ENCODE measurements at regions not wholly inside any gene's neighbourhood (a gene's known extent, or its start where the extent isn't known, plus 50 kb on each side); places are given as distances from the start of the nearest gene placed in this dataset.

DNA sequence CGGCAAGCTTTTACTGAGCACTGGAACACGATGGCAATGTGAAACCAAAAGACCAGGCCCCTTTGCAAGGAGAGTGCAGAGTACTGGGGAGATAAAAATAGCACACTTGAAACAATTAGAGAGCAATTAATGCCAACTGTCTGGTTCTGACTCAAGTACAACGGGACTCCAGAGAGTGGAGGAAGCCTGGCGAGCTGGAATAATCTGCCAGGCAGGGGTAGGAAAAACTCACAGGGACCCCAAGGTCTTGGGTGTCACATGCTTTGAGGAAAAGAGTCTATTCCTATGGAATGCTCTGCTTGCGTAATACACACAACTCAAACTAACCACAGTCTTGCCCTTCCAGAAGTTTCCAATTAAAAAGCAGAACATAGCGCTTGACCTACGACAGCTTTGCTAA, 113.0 kb upstream of the CLMP start:
- no peak for DNase-seq (ENCODE audit: extremely low read depth in 1 of 11, low read depth in 9 of 11, low spot score in 4 of 11)

- no peak for DNase-seq (ENCODE audit: extremely low read depth in 1 of 11, low read depth in 9 of 11, low spot score in 4 of 11)
Measured at GRCh38 chr11:123307276-123307675, 112.2 kb upstream of the CLMP start.

GRCh38 chr11:123306531-123306930, 111.5 kb upstream of the CLMP start:
- DNase-seq (ENCODE audit: extremely low read depth in 1 of 11, low read depth in 9 of 11, low spot score in 4 of 11), result no peak

- no peak for DNase-seq (ENCODE audit: extremely low read depth in 1 of 11, low read depth in 9 of 11, low spot score in 4 of 11)
Measured at GRCh38 chr11:123305601-123306375, 110.7 kb upstream of the CLMP start.

DNA sequence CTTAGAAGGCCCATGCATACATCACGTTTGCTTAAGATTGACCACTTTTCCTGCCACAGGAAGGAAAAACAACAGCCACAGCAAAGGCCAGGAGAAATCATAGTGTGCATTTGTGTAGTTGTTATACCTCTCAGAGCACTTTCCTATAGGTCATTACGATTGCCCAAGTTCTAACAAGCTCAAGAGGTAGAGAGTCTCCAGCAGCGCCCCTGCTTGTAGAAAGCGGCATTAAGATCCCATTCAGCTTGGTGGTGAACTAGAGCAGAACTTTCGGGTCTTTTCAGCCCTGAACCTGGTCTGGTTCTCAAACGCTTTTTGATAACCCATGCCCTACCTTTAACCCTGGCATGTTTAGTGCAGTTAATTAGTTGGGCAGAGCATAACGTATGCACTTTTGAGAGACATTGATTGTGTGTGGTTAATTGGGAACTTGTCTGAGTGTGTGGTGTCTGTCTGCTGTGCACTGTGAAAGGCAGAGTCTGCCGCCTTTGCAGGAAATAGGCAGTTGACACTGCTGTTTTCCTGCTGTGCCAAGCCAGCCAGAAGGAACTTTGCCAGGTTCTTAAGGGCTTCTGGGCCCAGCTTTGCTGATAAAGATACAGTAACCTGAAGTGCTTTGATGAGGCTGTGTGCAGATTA, 109.9 kb upstream of the CLMP start:
- DNase-seq (ENCODE audit: extremely low read depth in 1 of 11, low read depth in 9 of 11, low spot score in 4 of 11), result no peak

DNA sequence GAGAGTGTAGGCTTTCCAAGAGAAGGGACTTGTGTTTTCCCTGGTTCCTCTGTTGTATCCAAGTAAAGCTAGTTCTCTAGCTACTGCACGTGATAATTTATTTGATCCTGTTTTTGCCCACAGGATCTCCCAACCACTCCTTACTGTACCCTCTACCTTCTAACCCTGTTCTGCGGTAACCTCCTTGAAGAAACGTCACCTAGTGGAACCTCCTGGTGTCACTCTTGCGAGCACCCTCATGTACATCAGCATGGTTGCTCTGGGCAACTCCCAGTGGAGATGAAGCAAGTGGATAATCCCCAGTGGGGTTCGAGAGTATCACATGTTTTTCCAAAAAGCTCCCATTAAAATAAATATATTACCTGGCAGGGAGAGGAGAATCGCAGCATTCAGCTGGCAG, 108.9 kb upstream of the CLMP start:
- no peak for DNase-seq (ENCODE audit: extremely low read depth in 1 of 11, low read depth in 9 of 11, low spot score in 4 of 11)

GRCh38 chr11:123302751-123303195, 107.7 kb upstream of the CLMP start:
- DNase-seq (ENCODE audit: extremely low read depth in 1 of 11, low read depth in 9 of 11, low spot score in 4 of 11), result no peak

- peak; percentile 46 to 74 (median 65) for DNase-seq (ENCODE audit: extremely low read depth in 1 of 11, low read depth in 9 of 11, low spot score in 4 of 11)
Measured at GRCh38 chr11:123301696-123302400, 106.8 kb upstream of the CLMP start.

DNA sequence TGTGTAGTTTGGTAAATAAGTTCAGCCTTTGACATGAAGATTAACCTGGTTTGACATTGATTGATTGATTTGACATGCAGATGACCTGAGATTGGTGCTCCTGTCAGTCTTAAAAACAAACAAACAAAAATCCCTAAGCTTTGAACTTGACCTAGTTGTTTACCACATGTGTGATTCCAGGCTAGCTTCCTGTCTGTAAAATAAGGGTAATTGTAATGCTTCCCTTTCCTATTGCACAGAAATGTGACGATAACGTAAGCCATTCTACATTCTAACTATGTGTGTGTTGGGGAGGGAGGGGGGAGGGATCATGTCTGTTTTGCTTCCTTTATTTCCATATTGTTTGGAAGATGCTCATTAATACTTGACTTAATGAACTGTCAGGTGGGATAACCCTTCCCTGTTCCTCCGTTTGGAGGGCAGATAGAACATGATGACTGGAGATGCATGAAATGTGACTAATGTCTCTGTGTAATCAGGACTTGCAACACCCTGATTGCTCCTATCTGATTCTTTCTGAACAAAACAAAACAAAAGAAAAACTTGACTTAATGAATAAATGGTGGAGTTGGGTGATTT, 106.1 kb upstream of the CLMP start:
- DNase-seq (ENCODE audit: extremely low read depth in 1 of 11, low read depth in 9 of 11, low spot score in 4 of 11), result peak in 6 of 11 donors; percentile 20 to 46 (median 28)

GRCh38 chr11:123299721-123300120, 104.7 kb upstream of the CLMP start:
- DNase-seq (ENCODE audit: extremely low read depth in 1 of 11, low read depth in 9 of 11, low spot score in 4 of 11), result no peak

GRCh38 chr11:123298488-123299447, 103.7 kb upstream of the CLMP start:
- DNase-seq (ENCODE audit: extremely low read depth in 1 of 11, low read depth in 9 of 11, low spot score in 4 of 11), result no peak

DNA sequence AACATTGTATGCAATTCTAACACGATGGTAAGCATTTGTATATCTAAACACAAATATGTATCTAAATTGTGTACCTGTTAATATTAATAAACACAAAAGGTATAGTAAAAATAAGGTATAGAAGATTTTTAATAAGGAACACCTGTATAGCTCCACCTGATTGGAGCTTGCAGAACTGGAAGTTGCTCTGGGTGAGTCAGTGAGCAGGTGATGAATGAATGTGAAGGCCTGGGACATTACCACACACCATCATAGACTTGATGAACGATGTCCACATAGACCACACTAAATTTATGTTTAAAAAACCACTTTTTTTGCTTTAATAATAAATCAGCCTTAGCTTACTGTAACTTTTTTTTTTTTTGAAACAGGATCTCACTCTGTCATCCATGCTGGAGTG, 97.6 kb upstream of the CLMP start:
- DNase-seq (ENCODE audit: extremely low read depth in 1 of 11, low read depth in 9 of 11, low spot score in 4 of 11), result no peak

DNA sequence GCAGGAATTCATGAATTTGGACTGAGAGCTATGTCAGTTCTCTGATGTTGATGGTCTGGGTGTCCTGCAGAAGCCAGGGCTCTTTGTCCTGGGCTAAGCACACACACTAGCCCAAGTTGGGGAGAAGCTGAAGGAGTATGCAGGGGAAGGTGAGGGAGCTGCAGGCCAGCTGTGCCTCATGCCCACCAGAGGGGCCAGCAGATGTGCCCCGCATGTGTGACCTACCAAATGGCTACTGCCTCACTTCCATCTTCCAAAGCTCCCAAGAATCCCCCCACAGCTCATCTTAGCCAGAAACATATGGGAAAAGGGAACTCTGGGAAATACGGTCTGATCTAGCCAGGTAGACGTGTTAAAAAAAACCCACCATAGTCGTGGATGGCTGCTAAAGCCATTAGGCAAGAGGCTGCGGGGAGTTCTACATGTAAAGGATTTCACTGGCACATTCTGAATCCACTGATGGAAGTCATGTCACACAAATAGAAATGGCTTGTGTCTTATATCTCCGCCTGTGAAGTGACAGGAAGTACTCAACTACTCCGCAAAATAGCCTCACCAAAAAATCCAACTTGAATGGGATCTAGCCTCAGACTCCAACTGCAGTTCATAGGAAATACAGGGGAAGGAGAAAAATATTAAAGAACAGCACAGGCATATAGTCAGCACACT, 96.3 kb upstream of the CLMP start:
- no peak for DNase-seq (ENCODE audit: extremely low read depth in 1 of 11, low read depth in 9 of 11, low spot score in 4 of 11)

- no peak for DNase-seq (ENCODE audit: extremely low read depth in 1 of 11, low read depth in 9 of 11, low spot score in 4 of 11)
Measured at GRCh38 chr11:123286761-123287160, 91.7 kb upstream of the CLMP start.

DNA sequence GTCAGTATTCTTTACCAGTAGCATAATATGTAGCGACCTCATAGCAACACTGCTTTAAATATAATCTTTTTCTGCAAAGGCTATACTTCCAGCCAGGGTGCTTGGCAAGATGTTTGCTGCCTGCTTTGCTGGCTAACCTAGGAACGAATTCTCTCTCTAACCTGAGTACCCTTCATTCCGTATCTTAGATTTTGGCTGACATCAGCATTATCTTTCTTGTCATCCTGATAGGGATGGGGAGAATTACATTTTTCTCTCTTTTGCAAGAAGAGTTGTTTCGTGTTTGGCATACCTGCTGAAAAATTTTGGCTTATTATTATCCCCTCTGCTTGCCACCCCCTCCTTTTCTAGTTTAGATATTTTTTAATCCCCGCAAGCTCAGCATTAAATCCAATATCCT, 91.2 kb upstream of the CLMP start:
- DNase-seq (ENCODE audit: extremely low read depth in 1 of 11, low read depth in 9 of 11, low spot score in 4 of 11), result no peak

- no peak for DNase-seq (ENCODE audit: extremely low read depth in 1 of 11, low read depth in 9 of 11, low spot score in 4 of 11)
Measured at GRCh38 chr11:123284454-123284853, 89.4 kb upstream of the CLMP start.

DNA sequence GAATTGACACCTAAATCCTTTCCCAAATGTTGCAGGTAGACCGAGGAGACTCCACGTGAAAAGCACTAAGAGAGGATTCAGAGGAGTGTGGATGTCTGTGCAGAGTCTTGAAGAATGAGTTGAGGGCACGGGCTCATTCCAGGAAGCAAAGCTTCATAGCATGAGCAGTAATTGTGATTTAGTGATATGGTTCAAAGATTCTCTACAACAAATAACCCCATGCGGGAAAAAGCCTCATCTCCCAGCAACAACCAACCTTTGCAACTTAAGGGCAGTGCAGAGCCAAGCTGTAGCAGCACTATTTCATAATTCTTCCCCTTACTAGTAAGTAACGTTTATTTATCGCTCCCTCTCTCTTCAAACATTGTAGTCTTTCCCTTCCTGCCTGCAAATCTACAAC, 87.5 kb upstream of the CLMP start:
- DNase-seq (ENCODE audit: extremely low read depth in 1 of 11, low read depth in 9 of 11, low spot score in 4 of 11), result peak in 2 of 11 donors; percentile 15 to 28

DNA sequence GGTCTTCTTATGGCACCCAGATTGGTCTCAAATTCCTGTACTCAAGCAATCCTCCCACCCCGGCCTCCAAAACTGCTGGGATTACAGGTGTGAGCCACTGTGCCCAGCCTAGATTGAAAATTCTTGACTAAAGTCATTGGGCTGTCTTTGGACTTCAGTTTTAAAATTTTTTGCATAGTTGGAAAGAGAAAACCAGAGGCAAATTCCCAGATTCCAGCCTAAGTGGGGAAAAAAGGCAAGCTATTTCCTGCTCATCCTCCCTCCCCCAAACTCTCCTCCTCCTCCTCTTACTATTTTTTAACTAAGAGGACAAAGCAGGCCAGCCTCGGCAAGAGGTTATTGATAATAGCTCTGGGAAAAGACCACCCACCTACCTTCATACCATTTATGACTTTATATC, 78.6 kb upstream of the CLMP start:
- DNase-seq (ENCODE audit: extremely low read depth in 1 of 11, low read depth in 9 of 11, low spot score in 4 of 11), result no peak

Measured in renal cortex interstitium (tissue), 11 donors.